A549 (cell line): ENCODE measurements at regions not wholly inside any gene's neighbourhood (a gene's known extent, or its start where the extent isn't known, plus 50 kb on each side); places are given as distances from the start of the nearest gene placed in this dataset.

Experiments
- ATAC-seq, 2 experiments: fragments of 200-7000 bp in 1 of 2; fragments of >200 bp in 1 of 2; cut with Nextera tagmentation in 1 of 2; cut with Tn5 transposase in 1 of 2; 3 replicates each; pipeline versions ENCODE4 v1.8.0 to v1.9.1; 2018 to 2020; ENCODE audit warnings: mild to moderate bottlenecking in 1 of 2, moderate library complexity in 1 of 2
- CTCF ChIA-PET: fragments of 300-600 bp; sonication (Branson Sonifier 250); formaldehyde crosslinking; extraction: SDS; loops from one replicate; lab custom pipeline; 2021; ENCODE audit warnings: antibody characterized with exemption, inconsistent platforms; lab: Yijun Ruan, JAX
- POLR2A ChIA-PET: fragments of 350-600 bp; formaldehyde crosslinking; extraction: SDS; loops from one replicate; lab custom pipeline; 2021; ENCODE audit warnings: antibody characterized with exemption, inconsistent platforms; lab: Yijun Ruan, JAX
- DNase-seq, 2 experiments: peaks; one replicate each; pipeline versions ENCODE4 v3.0.0 to v3.0.0-alpha.2; 2011 to 2016; ENCODE audit warnings: low read depth in 1 of 2, low spot score in 1 of 2
- FAIRE-seq: peaks from 2 replicates; lab custom pipeline; 2011; peaks lifted over from hg19 to GRCh38; lab: Jason Lieb, UNC
- H3K27ac ChIP-seq, 2 experiments: fragments of >200 bp; sonication (Bioruptor Twin); formaldehyde crosslinking; 3 replicates each; pipeline ENCODE4 v1.5.1; 2016 to 2017
- H3K4me1 ChIP-seq: fragments of >200 bp; sonication (Bioruptor Twin); formaldehyde crosslinking; 3 replicates; pipeline ENCODE4 v1.6.1; 2016
- H3K4me2 ChIP-seq: fragments of >200 bp; sonication (Bioruptor Twin); formaldehyde crosslinking; 3 replicates; pipeline ENCODE4 v1.6.1; 2016
- H3K4me3 ChIP-seq: fragments of >200 bp; sonication (Bioruptor Twin); formaldehyde crosslinking; 3 replicates; pipeline ENCODE4 v1.5.1; 2016
- H3K9me3 ChIP-seq: fragments of >200 bp; sonication (Bioruptor Twin); formaldehyde crosslinking; 3 replicates; pipeline ENCODE4 v1.6.1; 2016
- BHLHE40 ChIP-seq: IDR thresholded peaks from 2 replicates; pipeline ENCODE4 v1.6.1; 2012; ENCODE audit warnings: low read depth, low read length, inconsistent platforms
- CHD2 ChIP-seq: fragments of 150-350 bp; IDR thresholded peaks from 2 replicates; pipeline ENCODE4 v1.6.1; 2014; ENCODE audit warnings: low read length; ENCODE audit not compliant: partially characterized antibody
- EHF ChIP-seq: fragments of 250-450 bp; sonication (Bioruptor Pico); IDR thresholded peaks from 2 replicates; pipeline ENCODE4 v1.5.0; 2020; ENCODE audit warnings: mild to moderate bottlenecking
- EHMT2 ChIP-seq: fragments of 200-600 bp; sonication (generic); IDR thresholded peaks from 2 replicates; pipeline ENCODE4 v1.6.1; 2016; ENCODE audit warnings: antibody characterized with exemption, low read depth, mild to moderate bottlenecking, moderate library complexity
- FOSL2 ChIP-seq, 2 experiments: fragments of 450-650 bp in 1 of 2; fragments of >200 bp in 1 of 2; sonication (Bioruptor Twin) in 1 of 2; formaldehyde crosslinking; IDR thresholded peaks; 2 replicates each; pipeline versions ENCODE4 v1.5.0 to v1.6.1; 2016 to 2020; ENCODE audit warnings: mild to moderate bottlenecking in 1 of 2, moderate library complexity in 1 of 2
- FOXS1 ChIP-seq: fragments of 250-450 bp; sonication (Bioruptor Pico); IDR thresholded peaks from 2 replicates; pipeline ENCODE4 v1.5.0; 2020; ENCODE audit warnings: mild to moderate bottlenecking, moderate library complexity
- HES2 ChIP-seq: fragments of >200 bp; sonication (Bioruptor Twin); formaldehyde crosslinking; IDR thresholded peaks from 2 replicates; pipeline ENCODE4 v1.6.1; 2016
- HOXA7 ChIP-seq: fragments of 250-450 bp; sonication (Bioruptor Pico); IDR thresholded peaks from 2 replicates; pipeline ENCODE4 v1.5.0; 2020; ENCODE audit warnings: mild to moderate bottlenecking, moderate library complexity
- HOXB13 ChIP-seq: fragments of 250-450 bp; sonication (Bioruptor Pico); IDR thresholded peaks from 2 replicates; pipeline ENCODE4 v1.5.0; 2020; ENCODE audit warnings: low read depth, mild to moderate bottlenecking, moderate library complexity
- KDM1A ChIP-seq: fragments of 200-600 bp; sonication (generic); IDR thresholded peaks from 2 replicates; pipeline ENCODE4 v1.6.1; 2016; ENCODE audit warnings: low read depth, mild to moderate bottlenecking
- KDM5A ChIP-seq: fragments of 200-600 bp; sonication (generic); IDR thresholded peaks from 2 replicates; pipeline ENCODE4 v1.6.1; 2016; ENCODE audit warnings: antibody characterized with exemption, mild to moderate bottlenecking
- MAFK ChIP-seq: fragments of 450-650 bp; IDR thresholded peaks from 2 replicates; pipeline ENCODE4 v1.6.1; 2014; ENCODE audit not compliant: partially characterized antibody
- MAZ ChIP-seq: fragments of 150-350 bp; IDR thresholded peaks from 2 replicates; pipeline ENCODE4 v1.6.1; 2014; ENCODE audit warnings: antibody characterized with exemption, low read depth, low read length, borderline replicate concordance
- NFE2L2 ChIP-seq: fragments of 150-350 bp; conservative IDR thresholded peaks from 2 replicates; pipeline ENCODE4 v1.6.1; 2014; ENCODE audit warnings: low read length
- RAD21 ChIP-seq, 2 experiments: fragments of >200 bp in 1 of 2; sonication (Bioruptor Twin) in 1 of 2; formaldehyde crosslinking in 1 of 2; IDR thresholded peaks in 1 of 2; conservative IDR thresholded peaks in 1 of 2; 2 replicates in 1 of 2; 3 replicates in 1 of 2; pipeline ENCODE4 v1.6.1; 2012 to 2018; ENCODE audit warnings: inconsistent platforms in 1 of 2
- RCOR1 ChIP-seq: fragments of 150-350 bp; IDR thresholded peaks from 2 replicates; pipeline ENCODE4 v1.6.1; 2014; ENCODE audit warnings: antibody characterized with exemption, low read length, low read depth
- RFX5 ChIP-seq: fragments of 450-650 bp; IDR thresholded peaks from 2 replicates; pipeline ENCODE4 v1.7.1; 2014; ENCODE audit warnings: antibody characterized with exemption, mild to moderate bottlenecking, moderate library complexity
- RNF2 ChIP-seq: fragments of 200-600 bp; sonication (generic); IDR thresholded peaks from 2 replicates; pipeline ENCODE4 v1.6.1; 2016; ENCODE audit warnings: low read depth, mild to moderate bottlenecking, antibody characterized with exemption, moderate library complexity, borderline replicate concordance
- SMC3 ChIP-seq: fragments of >200 bp; sonication (Bioruptor Twin); formaldehyde crosslinking; IDR thresholded peaks from 3 replicates; pipeline ENCODE4 v1.6.1; 2018; ENCODE audit warnings: inconsistent platforms
- TFCP2L1 ChIP-seq: fragments of 250-450 bp; sonication (Bioruptor Pico); IDR thresholded peaks from 2 replicates; pipeline ENCODE4 v1.5.0; 2021; ENCODE audit warnings: mild to moderate bottlenecking
- TP53 ChIP-seq: fragments of 250-450 bp; sonication (Bioruptor Pico); IDR thresholded peaks from 2 replicates; pipeline ENCODE4 v1.5.0; 2021; ENCODE audit warnings: mild to moderate bottlenecking, moderate library complexity
- ZFP36 ChIP-seq: fragments of 450-650 bp; IDR thresholded peaks from 2 replicates; pipeline ENCODE4 v1.6.1; 2014; ENCODE audit warnings: borderline replicate concordance; ENCODE audit not compliant: partially characterized antibody
- ZNF302 ChIP-seq: fragments of 250-450 bp; sonication (Bioruptor Pico); IDR thresholded peaks from 2 replicates; pipeline ENCODE4 v1.9.0; 2021; ENCODE audit warnings: inconsistent platforms, mild to moderate bottlenecking, moderate library complexity
- WGBS: methylation state at CpG from one replicate; pipeline ENCODE4 v1.1.6; 2017; ENCODE audit errors: missing lambda C conversion rate; 5-methylcytosine and 5-hydroxymethylcytosine counted together
- TF ChIP-seq, protein P1 (sequence below): fragments of >200 bp; sonication (Bioruptor Twin); formaldehyde crosslinking; IDR thresholded peaks from 3 replicates; pipeline ENCODE4 v1.5.1; 2016
- TF ChIP-seq, protein P2 (sequence below): IDR thresholded peaks from 2 replicates; pipeline ENCODE4 v1.6.1; 2012
- TF ChIP-seq, protein P3 (sequence below): IDR thresholded peaks from 2 replicates; pipeline ENCODE4 v1.6.1; 2012; ENCODE audit warnings: low read depth, borderline replicate concordance

DNA sequence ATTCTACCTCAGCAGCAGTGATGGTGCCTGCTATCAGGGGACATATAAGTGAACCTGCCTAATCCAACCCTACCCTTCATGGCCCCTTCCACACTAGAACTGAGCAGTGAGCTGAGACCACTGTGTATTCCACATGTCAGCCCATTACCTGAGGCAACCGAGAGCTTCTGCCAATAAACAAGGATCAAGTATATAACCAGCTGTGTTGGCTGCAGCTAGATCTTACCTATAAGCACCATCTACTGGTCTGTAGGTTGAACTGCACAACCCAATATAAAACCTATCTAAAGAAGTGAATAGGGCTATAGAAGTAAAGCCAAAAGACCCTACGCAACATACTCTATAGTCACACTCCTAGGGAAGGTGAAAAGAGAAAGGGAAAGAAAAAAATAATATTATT is 376.9 kb downstream of the HHIPL2 start:
- POLR2A ChIA-PET: no interaction called here
- 29% methylated on average over 2 of the region's 2 CpGs for WGBS
- ATAC-seq (peak in 1 of 2 experiments; percentile 71; a peak in 4 of 6 replicates), DNase-seq (peak; percentile 17 to 40), FAIRE-seq (no peak)
- CTCF ChIA-PET: interaction anchor here (0.7 to 1.8 kb wide), 5 partner anchors 8 to 735 kb away, joined by 3 to 11 read pairs (median 3); no protein-coding TSS in a partner anchor
- Histone ChIP-seq H3K4me3 (no peak overlapping the region), H3K4me1 (no peaks in the 10 kb centered on the region), H3K4me2 (no peak overlapping the region), H3K27ac (no peak overlapping the region), H3K9me3 (peaks cover 13% of the 10 kb centered on the region; the same call in 2 of the 3 replicates)
- TF ChIP-seq SMC3 (peak; percentile 33; the same call in 2 of the 3 replicates), RAD21 (conservative IDR thresholded peaks at IDR 0.05 in 1 of 2, IDR thresholded peaks at IDR 0.05 in 1 of 2) (peak; percentile 56 to 69), TFCP2L1 (CRISPR knock-in tag) (no peak), KDM5A (no peak)
- TF ChIP-seq, protein P1, sequence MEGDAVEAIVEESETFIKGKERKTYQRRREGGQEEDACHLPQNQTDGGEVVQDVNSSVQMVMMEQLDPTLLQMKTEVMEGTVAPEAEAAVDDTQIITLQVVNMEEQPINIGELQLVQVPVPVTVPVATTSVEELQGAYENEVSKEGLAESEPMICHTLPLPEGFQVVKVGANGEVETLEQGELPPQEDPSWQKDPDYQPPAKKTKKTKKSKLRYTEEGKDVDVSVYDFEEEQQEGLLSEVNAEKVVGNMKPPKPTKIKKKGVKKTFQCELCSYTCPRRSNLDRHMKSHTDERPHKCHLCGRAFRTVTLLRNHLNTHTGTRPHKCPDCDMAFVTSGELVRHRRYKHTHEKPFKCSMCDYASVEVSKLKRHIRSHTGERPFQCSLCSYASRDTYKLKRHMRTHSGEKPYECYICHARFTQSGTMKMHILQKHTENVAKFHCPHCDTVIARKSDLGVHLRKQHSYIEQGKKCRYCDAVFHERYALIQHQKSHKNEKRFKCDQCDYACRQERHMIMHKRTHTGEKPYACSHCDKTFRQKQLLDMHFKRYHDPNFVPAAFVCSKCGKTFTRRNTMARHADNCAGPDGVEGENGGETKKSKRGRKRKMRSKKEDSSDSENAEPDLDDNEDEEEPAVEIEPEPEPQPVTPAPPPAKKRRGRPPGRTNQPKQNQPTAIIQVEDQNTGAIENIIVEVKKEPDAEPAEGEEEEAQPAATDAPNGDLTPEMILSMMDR: peak; percentile 40

GRCh38 chr1:222168621-222169020 is 379.3 kb downstream of the HHIPL2 start:
- Histone ChIP-seq H3K27ac (no peak overlapping the region), H3K4me3 (no peak overlapping the region), H3K4me1 (no peaks in the 10 kb centered on the region), H3K9me3 (peaks cover 13% of the 10 kb centered on the region; the same call in 2 of the 3 replicates), H3K4me2 (no peak overlapping the region)
- ATAC-seq (no peak), FAIRE-seq (no peak), DNase-seq (no peak)
- POLR2A ChIA-PET: no interaction called here
- CTCF ChIA-PET: no interaction called here
- TF ChIP-seq CHD2 (no peak), RAD21 (conservative IDR thresholded peaks at IDR 0.05 in 1 of 2, IDR thresholded peaks at IDR 0.05 in 1 of 2) (no peak), RNF2 (no peak), BHLHE40 (no peak), EHMT2 (no peak), ZNF302 (CRISPR knock-in tag) (no peak)
- TF ChIP-seq, protein P2, sequence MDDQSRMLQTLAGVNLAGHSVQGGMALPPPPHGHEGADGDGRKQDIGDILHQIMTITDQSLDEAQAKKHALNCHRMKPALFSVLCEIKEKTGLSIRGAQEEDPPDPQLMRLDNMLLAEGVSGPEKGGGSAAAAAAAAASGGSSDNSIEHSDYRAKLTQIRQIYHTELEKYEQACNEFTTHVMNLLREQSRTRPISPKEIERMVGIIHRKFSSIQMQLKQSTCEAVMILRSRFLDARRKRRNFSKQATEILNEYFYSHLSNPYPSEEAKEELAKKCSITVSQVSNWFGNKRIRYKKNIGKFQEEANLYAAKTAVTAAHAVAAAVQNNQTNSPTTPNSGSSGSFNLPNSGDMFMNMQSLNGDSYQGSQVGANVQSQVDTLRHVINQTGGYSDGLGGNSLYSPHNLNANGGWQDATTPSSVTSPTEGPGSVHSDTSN: no peak
- TF ChIP-seq, protein P1: no peak
- TF ChIP-seq, protein P3, sequence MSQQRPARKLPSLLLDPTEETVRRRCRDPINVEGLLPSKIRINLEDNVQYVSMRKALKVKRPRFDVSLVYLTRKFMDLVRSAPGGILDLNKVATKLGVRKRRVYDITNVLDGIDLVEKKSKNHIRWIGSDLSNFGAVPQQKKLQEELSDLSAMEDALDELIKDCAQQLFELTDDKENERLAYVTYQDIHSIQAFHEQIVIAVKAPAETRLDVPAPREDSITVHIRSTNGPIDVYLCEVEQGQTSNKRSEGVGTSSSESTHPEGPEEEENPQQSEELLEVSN: no peak
- WGBS: 4% methylated on average over 1 of the region's 1 CpG

DNA sequence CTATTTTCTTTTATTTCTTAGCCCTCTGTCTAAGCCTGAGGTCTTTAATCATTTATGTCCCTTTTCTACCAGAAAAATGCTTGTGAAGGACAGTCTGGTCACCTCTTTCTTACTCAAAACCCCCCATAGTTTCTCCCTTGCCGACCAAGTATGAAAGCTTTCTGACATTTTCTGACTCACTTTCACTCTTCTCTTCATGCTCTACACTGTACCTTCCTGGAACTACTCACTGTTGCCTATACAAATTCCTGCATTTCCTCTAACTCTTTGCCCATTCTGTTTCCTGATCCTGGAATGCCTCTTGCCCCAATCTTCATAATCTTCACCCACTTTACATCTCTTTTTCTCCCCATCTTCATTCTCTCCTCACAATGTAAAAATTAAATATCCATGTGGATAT is 380.0 kb downstream of the HHIPL2 start:
- no peak for FAIRE-seq
- Histone ChIP-seq H3K27ac (no peak overlapping the region), H3K4me2 (no peak overlapping the region), H3K4me3 (no peak overlapping the region), H3K4me1 (no peaks in the 10 kb centered on the region), H3K9me3 (peaks cover 13% of the 10 kb centered on the region; the same call in 2 of the 3 replicates)
- 0% methylated on average over 1 of the region's 1 CpG for WGBS
- ATAC-seq: no peak
- ChIA-PET CTCF (interaction anchor here (0.8 to 0.9 kb wide), 4 partner anchors 28 to 690 kb away, joined by 3 to 6 read pairs (median 3); no protein-coding TSS in a partner anchor), POLR2A (no interaction called here)
- no peak for DNase-seq
- TF ChIP-seq ZFP36: no peak
- no peak for TF ChIP-seq FOXS1 (CRISPR knock-in tag)
- no peak for TF ChIP-seq HOXB13 (CRISPR knock-in tag)
- no peak for TF ChIP-seq TP53 (CRISPR knock-in tag)
- TF ChIP-seq NFE2L2: no peak
- no peak for TF ChIP-seq FOSL2 (IDR thresholded peaks at IDR 0.05)
- TF ChIP-seq FOSL2 (CRISPR knock-in tag; IDR thresholded peaks at IDR 0.05): no peak
- TF ChIP-seq RCOR1: no peak
- no peak for TF ChIP-seq MAZ
- no peak for TF ChIP-seq KDM1A
- no peak for TF ChIP-seq RFX5
- TF ChIP-seq EHF (CRISPR knock-in tag): no peak
- TF ChIP-seq MAFK: no peak
- no peak for TF ChIP-seq HOXA7 (CRISPR knock-in tag)
- TF ChIP-seq, protein P3: no peak
- no peak for TF ChIP-seq HES2
